Heart right ventricle (tissue), 16 donors: ENCODE measurements at regions not wholly inside any gene's neighbourhood (a gene's known extent, or its start where the extent isn't known, plus 50 kb on each side); places are given as distances from the start of the nearest gene placed in this dataset.

Experiments
- ATAC-seq, 8 donors: fragments of 200-7000 bp; cut with Tn5 transposase; one replicate each; pipeline ENCODE4 v1.9.1; 2020; ENCODE audit warnings: mild to moderate bottlenecking in 8 of 8, moderate library complexity in 8 of 8, moderate number of reproducible peaks in 1 of 8
- DNase-seq, 2 donors: peaks; one replicate each; pipeline ENCODE4 v3.0.0-alpha.2; 2020
- H3K27ac ChIP-seq, 10 donors: fragments of 200-600 bp; sonication (generic) in 2 of 10; one replicate each; pipeline versions ENCODE4 v1.5.0 to v1.8.0; 2020 to 2022; ENCODE audit warnings: mild to moderate bottlenecking in 3 of 10
- H3K27me3 ChIP-seq, 7 donors: fragments of 200-600 bp; one replicate each; pipeline ENCODE4 v1.8.0; 2021 to 2022; ENCODE audit warnings: mild to moderate bottlenecking in 2 of 7
- H3K36me3 ChIP-seq, 9 donors: fragments of 200-600 bp; sonication (generic) in 1 of 9; one replicate each; pipeline versions ENCODE4 v1.5.0 to v1.8.0; 2020 to 2022; ENCODE audit warnings: mild to moderate bottlenecking in 2 of 9
- H3K4me1 ChIP-seq, 9 donors: fragments of 200-600 bp; sonication (generic) in 1 of 9; one replicate each; pipeline versions ENCODE4 v1.5.0 to v1.8.0; 2020 to 2022; ENCODE audit warnings: mild to moderate bottlenecking in 4 of 9
- H3K4me3 ChIP-seq, 10 donors: fragments of 200-600 bp; sonication (generic) in 2 of 10; one replicate each; pipeline versions ENCODE4 v1.5.0 to v1.8.0; 2020 to 2022; ENCODE audit warnings: mild to moderate bottlenecking in 7 of 10, moderate library complexity in 2 of 10
- H3K9me3 ChIP-seq, 11 donors: fragments of 200-600 bp in 10 of 11; sonication (generic) in 2 of 11; one replicate each; pipeline versions ENCODE4 v1.5.0 to v1.8.0; 2013 to 2022; ENCODE audit warnings: mild to moderate bottlenecking in 2 of 11, control low read depth in 1 of 11, moderate library complexity in 1 of 11
- CTCF ChIP-seq, 9 donors: fragments of 200-600 bp; sonication (generic) in 2 of 9; IDR thresholded peaks; one replicate each; pipeline versions ENCODE4 v1.5.0 to v1.8.0; 2021 to 2022; ENCODE audit warnings: antibody characterized with exemption in 9 of 9, mild to moderate bottlenecking in 5 of 9, moderate library complexity in 1 of 9
- WGBS, 2 donors: extraction: QIAGEN DNeasy Blood & Tissue Kit; methylation state at CpG; one replicate each; pipeline ENCODE4 v1.1.7; 2013; ENCODE audit warnings: inconsistent platforms in 1 of 2; 5-methylcytosine and 5-hydroxymethylcytosine counted together
- intact Hi-C, 10 donors: fragments of 100-400 bp; cut with DNase I; formaldehyde crosslinking; loops; one replicate each; pipeline versions ENCODE4 v1.11.1 to v1.14.2; 2022
- donor health status: Arrhythmogenic right ventricular cardiomyopathy.
- donor health status: ischemic (EF 13 %, LVEDD 7.1; RV severe dilation, severe dysfunction).
- donor health status: healthy with polysubstance abuse.
- donor health status: DM: no; HTN: yes; CAD: no.
- donor health status: DM: no; HTN: no; CAD: no.
- donor health status: ischemic (EF 25% LVEDD 6.9; RV normal size, moderate dysfunction).
- donor health status: ischemic (EF 25% LVEDD 5.7; RV mildly dilated, moderate dysfunction).
- donor health status: healthy.
- donor health status: DM: yes; HTN: yes; CAD: no.
- donor health status: Ischemic cardiomyopathy.
- donor health status: ischemic (EF 35%, LVEDD 5.7; RV mildly dilated, moderate dysfunction).
- donor health status: nonischemic (EF 11% LVEDD 7.7; RV severe dilation, severe dysfunction).
- donor health status: DM: yes; HTN: yes; CAD: no.
- donor health status: PGD.
- donor health status: ischemic (EF 29% LVEDD 5.4; RV normal size, mild dysfunction).
- donor health status: nonischemic (EF 23%, LVEDD 6.1; RV moderate dilation, normal function).

- H3K9me3 ChIP-seq, result no peaks in the 10 kb centered on the region
- DNase-seq, result no peak
- WGBS, 2 donors, result 98% methylated on average over 1 of the region's 1 CpG
- no peak overlapping the region for H3K4me3 ChIP-seq
- no peak for TF ChIP-seq CTCF (IDR thresholded peaks at IDR 0.05)
- H3K27ac ChIP-seq, result no peak overlapping the region
- no peak for ATAC-seq
- H3K4me1 ChIP-seq, result peaks cover 0 to 32% (median 21%) of the 10 kb centered on the region in 9 donors
- H3K27me3 ChIP-seq, result no peaks in the 10 kb centered on the region
- intact Hi-C loops, result no loop called here
- no peaks in the 10 kb centered on the region for H3K36me3 ChIP-seq
Observed at GRCh38 chr3:29167180-29167579, 113.7 kb upstream of the RBMS3 start.

DNA sequence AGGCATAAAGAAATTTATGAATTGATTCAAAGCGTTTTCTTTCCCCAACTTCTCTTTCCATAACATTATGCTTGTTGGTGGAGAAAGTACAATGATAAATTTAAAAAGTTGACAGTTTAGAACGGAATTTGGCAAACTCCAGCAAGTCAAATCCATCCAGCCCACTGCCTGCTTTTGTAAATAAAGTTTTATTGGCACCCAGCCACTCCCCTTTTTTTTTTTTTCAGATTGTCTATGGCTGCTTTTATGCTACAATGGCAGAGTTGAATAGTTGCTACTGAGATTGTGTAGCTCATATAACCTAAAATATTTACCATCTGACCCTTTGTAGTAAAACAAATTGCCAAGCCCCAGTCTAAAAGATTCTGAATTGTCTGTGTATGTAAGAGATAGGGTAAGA, 112.8 kb upstream of the RBMS3 start:
- H3K4me3 ChIP-seq, result no peak overlapping the region
- no peaks in the 10 kb centered on the region for H3K36me3 ChIP-seq
- no peak overlapping the region for H3K27ac ChIP-seq
- no peaks in the 10 kb centered on the region for H3K9me3 ChIP-seq
- whole genome bisulfite sequencing, 2 donors, result 97 to 98% methylated on average over 2 of the region's 2 CpGs
- no peaks in the 10 kb centered on the region for H3K27me3 ChIP-seq
- ATAC-seq, result no peak
- TF ChIP-seq CTCF (IDR thresholded peaks at IDR 0.05), result no peak
- intact Hi-C loops, result no loop called here
- DNase-seq, result no peak
- peaks cover 0 to 34% (median 22%) of the 10 kb centered on the region in 9 donors for H3K4me1 ChIP-seq

- H3K4me3 ChIP-seq, result no peak overlapping the region
- DNase-seq (no peak), ATAC-seq (no peak)
- H3K4me1 ChIP-seq, result peaks cover 0 to 34% (median 22%) of the 10 kb centered on the region in 9 donors
- no peaks in the 10 kb centered on the region for H3K9me3 ChIP-seq
- no peaks in the 10 kb centered on the region for H3K27me3 ChIP-seq
- no peak overlapping the region for H3K27ac ChIP-seq
- 85 to 91% methylated on average over 1 of the region's 1 CpG for WGBS, 2 donors
- TF ChIP-seq CTCF (IDR thresholded peaks at IDR 0.05), result no peak
- no peaks in the 10 kb centered on the region for H3K36me3 ChIP-seq
- intact Hi-C loops, result no loop called here
Observed at GRCh38 chr3:29168696-29169095, 112.2 kb upstream of the RBMS3 start.

DNA sequence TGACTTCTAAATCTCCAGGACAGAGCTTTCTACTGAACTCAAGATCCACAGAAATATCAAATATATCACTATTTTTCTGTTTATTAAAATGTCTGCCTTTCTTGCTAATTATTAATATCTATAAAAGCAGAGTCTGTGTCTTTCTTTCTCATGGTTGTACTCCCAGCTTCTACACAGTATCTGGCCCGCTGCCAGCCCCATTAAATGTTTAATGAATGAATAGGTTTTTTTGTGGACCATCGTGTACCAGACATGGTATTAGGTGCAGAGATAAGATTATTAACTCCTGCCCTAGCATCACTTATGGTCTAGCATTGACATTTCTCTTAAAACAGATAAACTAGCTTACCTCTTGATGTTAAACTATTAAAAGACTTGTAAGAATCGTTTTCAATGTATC, 111.4 kb upstream of the RBMS3 start:
- intact Hi-C loops, result no loop called here
- DNase-seq (no peak), ATAC-seq (no peak)
- Histone ChIP-seq H3K27ac (no peak overlapping the region), H3K9me3 (no peaks in the 10 kb centered on the region), H3K27me3 (no peaks in the 10 kb centered on the region), H3K4me1 (peaks cover 0 to 34% (median 22%) of the 10 kb centered on the region in 9 donors), H3K36me3 (no peaks in the 10 kb centered on the region), H3K4me3 (no peak overlapping the region)
- WGBS, 2 donors, result 64 to 79% methylated on average over 3 of the region's 3 CpGs
- no peak for TF ChIP-seq CTCF (IDR thresholded peaks at IDR 0.05)
